H1 (cell line): ENCODE measurements at regions not wholly inside any gene's neighbourhood (a gene's known extent, or its start where the extent isn't known, plus 50 kb on each side); places are given as distances from the start of the nearest gene placed in this dataset.

Source experiments
- CTCF ChIA-PET: fragments of 300-600 bp; sonication (Branson Sonifier 250); formaldehyde crosslinking; loops from one replicate; lab custom pipeline; 2021; ENCODE audit not compliant: partially characterized antibody; lab: Charles Lee
- POLR2A ChIA-PET: fragments of 300-600 bp; sonication (Branson Sonifier 250); formaldehyde crosslinking; loops from one replicate; lab custom pipeline; 2021; ENCODE audit warnings: inconsistent platforms; ENCODE audit not compliant: partially characterized antibody; lab: Charles Lee
- DNase-seq, 2 experiments: peaks; one replicate each; pipeline versions ENCODE4 v3.0.0 to v3.0.0-alpha.2; 2010 to 2022; ENCODE audit warnings: low spot score in 2 of 2, low read depth in 1 of 2, mixed read lengths in 1 of 2
- FAIRE-seq: peaks from 2 replicates; lab custom pipeline; 2011; peaks lifted over from hg19 to GRCh38; lab: Jason Lieb, UNC
- H2AFZ ChIP-seq: 2 replicates; pipeline ENCODE4 v1.8.1; 2012; ENCODE audit warnings: low read length, inconsistent platforms
- H2AK5ac ChIP-seq: 2 replicates; pipeline ENCODE4 v1.6.1; 2013; ENCODE audit warnings: low read depth, low read length
- H2BK120ac ChIP-seq: replicated peaks from 2 replicates; pipeline ENCODE3; 2013; ENCODE audit warnings: low read depth, low read length, inconsistent platforms
- H2BK12ac ChIP-seq: 2 replicates; pipeline ENCODE4 v1.6.1; 2013; ENCODE audit warnings: low read depth, low read length
- H2BK15ac ChIP-seq: 2 replicates; pipeline ENCODE4 v1.6.1; 2013; ENCODE audit warnings: low read length
- H2BK20ac ChIP-seq: 2 replicates; pipeline ENCODE4 v1.6.1; 2013; ENCODE audit warnings: low read length
- H2BK5ac ChIP-seq: 2 replicates; pipeline ENCODE4 v1.6.1; 2013; ENCODE audit warnings: low read depth, low read length
- H3K14ac ChIP-seq: 2 replicates; pipeline ENCODE4 v1.6.1; 2013; ENCODE audit warnings: inconsistent platforms; ENCODE audit not compliant: insufficient read length
- H3K18ac ChIP-seq: 2 replicates; pipeline ENCODE4 v1.6.1; 2013; ENCODE audit warnings: low read length; ENCODE audit errors: extremely low read depth
- H3K23ac ChIP-seq: 2 replicates; pipeline ENCODE4 v1.6.1; 2013; ENCODE audit warnings: inconsistent platforms; ENCODE audit not compliant: insufficient read length
- H3K23me2 ChIP-seq: 2 replicates; pipeline ENCODE4 v1.6.1; 2013; ENCODE audit warnings: low read depth, low read length
- H3K27ac ChIP-seq: 2 replicates; pipeline ENCODE4 v1.6.1; 2011; ENCODE audit warnings: low read depth, low read length, inconsistent platforms
- H3K27me3 ChIP-seq, 4 experiments: replicated peaks in 1 of 4; 1 replicate in 1 of 4; 2 replicates in 3 of 4; pipeline versions ENCODE4 v1.6.1 to v1.8.1; 2011 to 2013; ENCODE audit warnings: low read length in 3 of 4, mild to moderate bottlenecking in 3 of 4, inconsistent platforms in 2 of 4, mixed read lengths in 2 of 4, moderate library complexity in 1 of 4; ENCODE audit not compliant: control insufficient read depth in 3 of 4, insufficient read depth in 3 of 4; ENCODE audit errors: extremely low read depth in 1 of 4
- H3K36me3 ChIP-seq, 4 experiments: 2 replicates each; pipeline versions ENCODE4 v1.6.1 to v1.8.1; 2011 to 2013; ENCODE audit warnings: mild to moderate bottlenecking in 4 of 4, low read length in 3 of 4, moderate library complexity in 2 of 4, control low read depth in 1 of 4, inconsistent platforms in 1 of 4; ENCODE audit not compliant: insufficient read depth in 4 of 4, control insufficient read depth in 2 of 4
- H3K4ac ChIP-seq: replicated peaks from 2 replicates; pipeline ENCODE3; 2013; ENCODE audit warnings: low read length, low read depth, mixed read lengths, inconsistent platforms; ENCODE audit not compliant: insufficient read length
- H3K4me1 ChIP-seq, 4 experiments: replicated peaks in 1 of 4; 1 replicate in 1 of 4; 2 replicates in 3 of 4; pipeline versions ENCODE4 v1.6.1 to v1.8.1; 2011 to 2013; ENCODE audit warnings: low read length in 3 of 4, inconsistent platforms in 2 of 4, mixed read lengths in 1 of 4; ENCODE audit not compliant: insufficient read depth in 4 of 4, control insufficient read depth in 3 of 4
- H3K4me2 ChIP-seq, 2 experiments: 2 replicates each; pipeline versions ENCODE4 v1.6.1 to v1.8.1; 2011 to 2013; ENCODE audit warnings: low read depth in 2 of 2, low read length in 2 of 2, control low read depth in 1 of 2, inconsistent platforms in 1 of 2, mild to moderate bottlenecking in 1 of 2; ENCODE audit not compliant: insufficient read depth in 1 of 2
- H3K4me3 ChIP-seq, 4 experiments: fragments of 200-600, 300-600 bp in 1 of 4; sonication (generic), shearing (Covaris generic), sonication (Bioruptor Twin) in 1 of 4; 2 replicates each; pipeline versions ENCODE4 v1.5.1 to v1.8.1; 2011 to 2016; ENCODE audit warnings: low read length in 4 of 4, low read depth in 3 of 4, control low read depth in 2 of 4, inconsistent platforms in 2 of 4, mild to moderate bottlenecking in 2 of 4, mixed read lengths in 1 of 4, moderate library complexity in 1 of 4; ENCODE audit not compliant: insufficient read depth in 2 of 4; ENCODE audit errors: extremely low read depth in 1 of 4
- H3K56ac ChIP-seq: replicated peaks from 2 replicates; pipeline ENCODE3; 2013; ENCODE audit warnings: low read depth, mild to moderate bottlenecking, mixed read lengths, low read length, inconsistent platforms; ENCODE audit not compliant: insufficient read length
- H3K79me1 ChIP-seq: 2 replicates; pipeline ENCODE4 v1.6.1; 2013; ENCODE audit warnings: low read depth, low read length, control low read depth
- H3K79me2 ChIP-seq, 2 experiments: 2 replicates each; pipeline versions ENCODE4 v1.6.1 to v1.8.1; 2012 to 2013; ENCODE audit warnings: low read length in 2 of 2, mild to moderate bottlenecking in 2 of 2, inconsistent platforms in 1 of 2; ENCODE audit not compliant: insufficient read depth in 2 of 2, control insufficient read depth in 1 of 2
- H3K9ac ChIP-seq, 4 experiments: replicated peaks in 1 of 4; 1 replicate in 1 of 4; 2 replicates in 3 of 4; pipeline versions ENCODE4 v1.6.1 to v1.8.1; 2011 to 2013; ENCODE audit warnings: low read depth in 3 of 4, low read length in 3 of 4, control low read depth in 2 of 4, mild to moderate bottlenecking in 2 of 4, moderate library complexity in 2 of 4, inconsistent platforms in 1 of 4; ENCODE audit errors: extremely low read depth in 1 of 4
- H3K9me3 ChIP-seq, 2 experiments: 2 replicates each; pipeline versions ENCODE4 v1.6.1 to v1.8.1; 2012 to 2013; ENCODE audit warnings: mild to moderate bottlenecking in 2 of 2, moderate library complexity in 2 of 2, control low read depth in 1 of 2, inconsistent platforms in 1 of 2, low read depth in 1 of 2, low read length in 1 of 2, mixed read lengths in 1 of 2; ENCODE audit not compliant: insufficient read depth in 2 of 2
- H4K20me1 ChIP-seq, 2 experiments: replicated peaks in 1 of 2; 2 replicates each; pipeline versions ENCODE3 to v1.8.1; 2011 to 2013; ENCODE audit warnings: inconsistent platforms in 2 of 2, low read length in 2 of 2, mild to moderate bottlenecking in 1 of 2; ENCODE audit not compliant: insufficient read depth in 2 of 2, control insufficient read depth in 1 of 2
- H4K5ac ChIP-seq: 2 replicates; pipeline ENCODE4 v1.6.1; 2013; ENCODE audit warnings: low read length, low read depth, mixed read lengths, inconsistent platforms; ENCODE audit not compliant: insufficient read length
- H4K8ac ChIP-seq: 2 replicates; pipeline ENCODE4 v1.8.0; 2013; ENCODE audit warnings: mild to moderate bottlenecking, moderate library complexity, low read length, inconsistent platforms; ENCODE audit not compliant: insufficient read depth; ENCODE audit errors: extremely low read depth
- H4K91ac ChIP-seq: replicated peaks from 2 replicates; pipeline ENCODE3; 2013; ENCODE audit warnings: low read length, mixed read lengths, inconsistent platforms; ENCODE audit not compliant: insufficient read length
- ATF3 ChIP-seq: IDR thresholded peaks from 2 replicates; pipeline ENCODE4 v1.6.1; 2011; ENCODE audit warnings: low read depth, mild to moderate bottlenecking, low read length; ENCODE audit not compliant: insufficient read depth
- BCL11A ChIP-seq, 2 experiments: IDR thresholded peaks; one replicate each; pipeline ENCODE4 v1.6.1; 2011; ENCODE audit warnings: low read depth in 2 of 2, low read length in 2 of 2, mild to moderate bottlenecking in 2 of 2
- GABPA ChIP-seq: IDR thresholded peaks from 2 replicates; pipeline ENCODE4 v1.6.1; 2011; ENCODE audit warnings: mild to moderate bottlenecking, low read length, moderate library complexity, borderline replicate concordance; ENCODE audit not compliant: insufficient read depth
- GTF2F1 ChIP-seq: IDR thresholded peaks from 2 replicates; pipeline ENCODE4 v1.6.1; 2012; ENCODE audit warnings: low read depth, low read length, improper control_type of control experiment, borderline replicate concordance
- HDAC2 ChIP-seq, 2 experiments: fragments of 300-600 bp in 1 of 2; sonication (generic) in 1 of 2; IDR thresholded peaks; 2 replicates each; pipeline ENCODE4 v1.6.1; 2011 to 2012; ENCODE audit warnings: low read depth in 2 of 2, low read length in 2 of 2, mild to moderate bottlenecking in 2 of 2, moderate library complexity in 2 of 2, borderline replicate concordance in 1 of 2, inconsistent platforms in 1 of 2
- MAFK ChIP-seq: IDR thresholded peaks from 2 replicates; pipeline ENCODE4 v1.6.1; 2012; ENCODE audit warnings: low read depth, mild to moderate bottlenecking, improper control_type of control experiment, low read length
- POLR2AphosphoS5 ChIP-seq: IDR thresholded peaks from 2 replicates; pipeline ENCODE4 v1.6.1; 2011; ENCODE audit warnings: low read depth, low read length
- SIRT6 ChIP-seq: IDR thresholded peaks from one replicate; pipeline ENCODE4 v1.7.1; 2012; ENCODE audit warnings: low read length, inconsistent platforms
- TAF1 ChIP-seq: IDR thresholded peaks from 2 replicates; pipeline ENCODE4 v1.6.1; 2011; ENCODE audit warnings: mild to moderate bottlenecking, low read depth, low read length
- TAF7 ChIP-seq: optimal IDR thresholded peaks from 2 replicates; pipeline ENCODE3; 2011; ENCODE audit warnings: low read depth, mild to moderate bottlenecking, inconsistent platforms, low read length, moderate library complexity, borderline replicate concordance
- TBP ChIP-seq: IDR thresholded peaks from 2 replicates; pipeline ENCODE4 v1.6.1; 2011; ENCODE audit warnings: low read depth, low read length, improper control_type of control experiment
- WGBS, 2 experiments: shearing (Covaris generic) in 1 of 2; methylation state at CpG; one replicate each; pipeline versions ENCODE4 v1.1.6 to v1.1.7; 2013 to 2015; ENCODE audit warnings: low lambda C conversion rate in 2 of 2, mixed read lengths in 2 of 2, inconsistent platforms in 1 of 2, low coverage in 1 of 2, missing lambda C conversion rate in 1 of 2; ENCODE audit not compliant: insufficient replicate concordance in 2 of 2, insufficient coverage in 1 of 2, insufficient read length in 1 of 2; ENCODE audit errors: extremely low coverage in 1 of 2, missing lambda C conversion rate in 1 of 2; 5-methylcytosine and 5-hydroxymethylcytosine counted together

GRCh38 chr10:113243311-113243710, 293.3 kb downstream of the TCF7L2 start:
- FAIRE-seq (no peak), DNase-seq (no peak)
- Histone ChIP-seq H4K8ac (no peak overlapping the region), H3K56ac (no peak overlapping the region), H3K14ac (no peak overlapping the region), H3K18ac (no peak overlapping the region), H4K91ac (no peak overlapping the region), H2BK12ac (no peak overlapping the region), H2BK120ac (no peak overlapping the region), H3K79me1 (no peaks in the 10 kb centered on the region), H3K9me3 (no peaks in the 10 kb centered on the region), H3K27ac (no peak overlapping the region), H4K5ac (no peak overlapping the region), H2BK5ac (no peak overlapping the region), H3K4me1 (no peaks in the 10 kb centered on the region), H2BK20ac (no peak overlapping the region), H2AK5ac (no peak overlapping the region), H3K27me3 (no peaks in the 10 kb centered on the region), H4K20me1 (no peaks in the 10 kb centered on the region), H3K36me3 (no peaks in the 10 kb centered on the region), H3K23ac (no peak overlapping the region), H3K23me2 (no peaks in the 10 kb centered on the region; the same call in 1 of the 2 replicates), H2AFZ (no peak overlapping the region), H3K79me2 (no peaks in the 10 kb centered on the region), H3K4ac (no peak overlapping the region), H3K9ac (no peak overlapping the region), H3K4me3 (no peak overlapping the region), H2BK15ac (no peak overlapping the region), H3K4me2 (no peak overlapping the region)
- 94% methylated on average over 2 of the region's 2 CpGs; no CpG with 5 or more reads in 1 of the 2 experiments for WGBS, 2 experiments
- ChIA-PET POLR2A (no interaction called here), CTCF (no interaction called here)
- no peak for TF ChIP-seq BCL11A (IDR thresholded peaks at IDR 0.05; ENCODE audit: low read depth in 2 of 2, low read length in 2 of 2)
- TF ChIP-seq SIRT6 = no peak
- no peak for TF ChIP-seq POLR2AphosphoS5
- TF ChIP-seq GTF2F1 = no peak
- no peak for TF ChIP-seq GABPA
- TF ChIP-seq HDAC2 (IDR thresholded peaks at IDR 0.05; ENCODE audit: borderline replicate concordance in 1 of 2, low read depth in 2 of 2, low read length in 2 of 2) = no peak
- no peak for TF ChIP-seq TAF7
- no peak for TF ChIP-seq MAFK
- TF ChIP-seq TBP = no peak
- TF ChIP-seq TAF1 = no peak
- no peak for TF ChIP-seq ATF3
